GM10266 (cell line): ENCODE measurements at regions not wholly inside any gene's neighbourhood (a gene's known extent, or its start where the extent isn't known, plus 50 kb on each side); places are given as distances from the start of the nearest gene placed in this dataset.
"Not testable (repeated sequence)": the region's sequence is repeated elsewhere in the genome, so short reads cannot be mapped to it uniquely, and the experiment has no call there.

Experiments
- DNase-seq: peaks from one replicate; pipeline ENCODE4 v3.0.0; 2012; ENCODE audit errors: extremely low spot score
- TF ChIP-seq, protein P1 (sequence below): IDR thresholded peaks from 2 replicates; pipeline ENCODE4 v1.5.1; 2012; ENCODE audit warnings: mild to moderate bottlenecking, low read depth; ENCODE audit not compliant: control insufficient read depth, insufficient read depth; ENCODE audit errors: missing control alignments

DNA sequence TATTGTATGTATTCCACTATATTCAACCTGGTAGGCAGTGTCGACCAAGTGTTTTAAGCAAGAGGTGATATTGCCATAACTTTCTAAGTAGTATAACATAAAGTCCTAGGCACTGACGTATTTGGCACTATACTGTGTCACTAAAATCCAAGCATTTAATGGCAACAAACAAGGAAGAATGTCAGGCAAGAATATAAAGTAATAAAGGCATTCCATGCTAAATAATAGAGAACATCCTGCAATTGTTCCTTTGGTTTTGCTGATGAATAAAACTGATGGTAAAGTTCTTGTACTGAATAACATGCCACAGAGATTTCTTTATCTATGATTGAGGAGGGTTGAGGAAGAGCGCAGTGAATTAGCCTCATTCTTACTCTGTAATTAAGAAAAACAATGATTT is 256.9 kb downstream of the HINT1 start:
- no peak for DNase-seq
- TF ChIP-seq, protein P1, sequence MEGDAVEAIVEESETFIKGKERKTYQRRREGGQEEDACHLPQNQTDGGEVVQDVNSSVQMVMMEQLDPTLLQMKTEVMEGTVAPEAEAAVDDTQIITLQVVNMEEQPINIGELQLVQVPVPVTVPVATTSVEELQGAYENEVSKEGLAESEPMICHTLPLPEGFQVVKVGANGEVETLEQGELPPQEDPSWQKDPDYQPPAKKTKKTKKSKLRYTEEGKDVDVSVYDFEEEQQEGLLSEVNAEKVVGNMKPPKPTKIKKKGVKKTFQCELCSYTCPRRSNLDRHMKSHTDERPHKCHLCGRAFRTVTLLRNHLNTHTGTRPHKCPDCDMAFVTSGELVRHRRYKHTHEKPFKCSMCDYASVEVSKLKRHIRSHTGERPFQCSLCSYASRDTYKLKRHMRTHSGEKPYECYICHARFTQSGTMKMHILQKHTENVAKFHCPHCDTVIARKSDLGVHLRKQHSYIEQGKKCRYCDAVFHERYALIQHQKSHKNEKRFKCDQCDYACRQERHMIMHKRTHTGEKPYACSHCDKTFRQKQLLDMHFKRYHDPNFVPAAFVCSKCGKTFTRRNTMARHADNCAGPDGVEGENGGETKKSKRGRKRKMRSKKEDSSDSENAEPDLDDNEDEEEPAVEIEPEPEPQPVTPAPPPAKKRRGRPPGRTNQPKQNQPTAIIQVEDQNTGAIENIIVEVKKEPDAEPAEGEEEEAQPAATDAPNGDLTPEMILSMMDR = no peak

DNA sequence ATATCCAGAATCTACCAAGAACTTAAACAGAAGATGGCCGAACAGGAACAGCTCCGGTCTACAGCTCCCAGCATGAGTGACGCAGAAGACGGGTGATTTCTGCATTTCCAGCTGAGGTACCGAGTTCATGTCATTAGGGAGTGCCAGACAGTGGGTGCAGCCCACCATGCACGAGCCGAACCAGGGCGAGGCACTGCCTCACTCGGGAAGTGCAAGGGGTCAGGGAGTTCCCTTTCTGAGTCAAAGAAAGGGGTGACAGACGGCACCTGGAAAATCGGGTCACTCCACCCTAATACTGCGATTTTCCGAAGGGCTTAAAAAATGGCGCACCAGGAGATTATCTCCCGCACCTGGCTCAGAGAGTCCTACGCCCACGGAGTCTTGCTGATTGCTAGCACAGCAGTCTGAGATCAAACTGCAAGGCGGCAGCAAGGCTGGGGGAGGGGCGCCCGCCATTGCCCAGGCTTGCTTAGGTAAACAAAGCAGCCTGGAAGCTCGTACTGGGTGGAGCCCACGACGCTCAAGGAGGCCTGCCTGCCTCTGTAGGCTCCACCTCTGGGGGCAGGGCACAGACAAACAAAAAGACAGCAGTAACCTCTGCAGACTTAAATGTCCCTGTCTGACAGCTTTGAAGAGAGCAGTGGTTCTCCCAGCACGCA is 267.4 kb downstream of the HINT1 start:
- not testable (repeated sequence) for DNase-seq

DNA sequence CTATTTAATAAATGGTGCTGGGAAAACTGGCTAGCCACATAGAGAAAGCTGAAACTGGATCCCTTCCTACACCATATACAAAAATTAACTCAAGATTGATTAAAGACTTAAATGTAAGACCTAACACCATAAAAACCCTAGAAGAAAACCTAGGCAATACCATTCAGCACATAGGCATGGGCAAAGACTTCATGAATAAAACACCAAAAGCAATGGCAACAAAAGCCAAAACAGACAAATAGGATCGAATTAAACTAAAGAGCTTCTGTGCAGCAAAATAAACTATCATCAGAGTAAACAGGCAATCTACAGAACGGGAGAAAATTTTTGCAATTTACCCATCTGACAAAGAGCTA is 267.9 kb downstream of the HINT1 start:
- not testable (repeated sequence) for DNase-seq

DNA sequence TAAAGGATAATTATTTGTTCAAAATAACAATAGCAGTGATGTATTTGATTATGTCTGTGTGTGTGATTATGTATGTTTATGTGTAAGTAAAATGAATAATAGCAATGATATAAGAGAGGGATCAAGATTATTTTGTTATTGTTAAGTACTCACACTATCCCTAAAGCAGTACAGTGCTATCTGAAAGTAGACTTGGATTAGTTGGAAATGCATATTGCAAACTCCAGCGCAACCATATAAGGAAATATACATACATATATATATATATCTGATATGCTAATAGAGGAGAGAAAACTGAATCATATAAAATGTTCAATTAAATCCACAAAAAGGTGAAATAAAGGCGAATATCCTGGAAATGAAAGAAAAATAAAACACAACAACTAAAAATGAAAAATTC is 268.4 kb downstream of the HINT1 start:
- TF ChIP-seq, protein P1 = no peak
- no peak for DNase-seq

DNA sequence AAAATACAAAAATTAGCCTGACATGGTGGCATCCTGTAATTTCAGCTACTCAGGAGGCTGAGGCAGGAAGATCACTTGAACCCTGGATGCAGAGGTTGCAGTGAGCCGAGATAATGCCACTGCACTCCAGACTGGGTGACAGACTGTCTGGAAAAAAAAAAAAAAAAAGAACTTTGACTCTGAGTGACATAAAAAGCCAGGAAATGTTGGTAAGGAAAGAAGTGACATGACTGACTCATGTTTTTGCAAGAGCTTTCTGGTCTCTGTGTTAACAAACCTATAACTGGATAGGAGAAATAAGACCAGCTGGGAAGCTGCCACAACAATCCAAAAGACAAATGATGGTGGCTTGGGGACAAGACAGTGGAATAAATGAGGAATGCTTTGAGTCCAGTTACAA is 272.1 kb downstream of the HINT1 start:
- TF ChIP-seq, protein P1 = no peak
- DNase-seq = no peak

DNA sequence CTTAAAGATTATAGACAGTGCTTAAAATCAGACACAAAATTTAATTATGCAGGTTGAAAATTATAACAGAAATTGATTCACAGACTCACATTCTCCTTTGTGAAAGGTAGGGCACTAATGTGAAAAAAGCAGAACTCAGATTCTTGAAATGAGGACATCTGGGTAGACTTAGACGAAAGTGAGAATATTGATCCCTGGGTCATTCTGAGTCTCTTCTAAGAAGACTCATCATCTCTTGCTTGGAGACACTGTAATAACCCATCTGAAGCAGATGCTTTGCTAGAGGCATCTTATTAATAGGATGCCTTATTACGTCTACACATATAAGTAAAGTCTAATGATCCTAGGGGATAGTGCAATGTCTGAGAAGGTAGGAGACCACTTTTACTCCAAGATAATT is 274.4 kb downstream of the HINT1 start:
- TF ChIP-seq, protein P1 = no peak
- no peak for DNase-seq

DNA sequence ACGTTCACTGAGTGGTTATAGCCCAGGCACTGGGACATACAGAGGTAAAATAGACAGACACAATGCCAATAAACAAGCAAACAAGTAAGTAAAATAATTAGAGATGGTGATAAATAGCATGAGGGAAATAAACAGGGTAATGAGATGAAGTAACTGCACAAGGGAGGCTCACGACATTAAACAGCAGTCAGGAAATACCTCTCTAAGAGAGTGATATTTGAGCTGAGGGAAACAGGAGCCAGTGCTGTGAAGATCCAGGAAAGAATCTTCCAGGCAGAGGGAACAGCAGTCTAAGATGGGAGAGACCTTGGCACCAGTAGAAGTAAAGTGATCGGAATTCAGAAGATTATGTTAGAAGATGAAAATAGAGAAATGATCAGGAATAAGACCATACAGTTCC is 279.4 kb downstream of the HINT1 start:
- TF ChIP-seq, protein P1 = no peak
- no peak for DNase-seq

DNA sequence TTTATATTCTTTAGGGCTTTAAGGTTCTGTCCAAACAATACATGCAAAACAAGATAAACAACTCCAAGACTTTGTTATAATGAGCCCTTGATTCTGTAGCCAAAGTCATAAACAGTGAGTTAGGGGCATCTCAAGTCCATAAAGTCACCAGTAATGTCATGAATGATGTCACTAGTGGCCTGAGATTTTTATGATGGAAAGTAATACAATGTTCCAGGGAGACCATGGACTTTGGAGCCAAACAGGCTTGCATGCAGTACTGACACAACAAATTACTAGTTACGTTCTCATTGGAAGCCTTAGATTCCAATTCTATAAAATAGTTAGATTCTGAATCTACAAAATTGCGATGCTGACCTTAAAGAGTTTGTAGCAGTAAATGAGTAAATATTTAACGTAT is 280.0 kb downstream of the HINT1 start:
- no peak for DNase-seq
- TF ChIP-seq, protein P1 = no peak
